DND-41 (cell line): ENCODE measurements at regions not wholly inside any gene's neighbourhood (a gene's known extent, or its start where the extent isn't known, plus 50 kb on each side); places are given as distances from the start of the nearest gene placed in this dataset.

Experiments used
- CTCF ChIP-seq: IDR thresholded peaks from 2 replicates; pipeline ENCODE4 v1.5.1; 2012; ENCODE audit warnings: borderline replicate concordance, low read length, moderate library complexity, mild to moderate bottlenecking; ENCODE audit not compliant: poor library complexity, severe bottlenecking; ENCODE audit errors: extremely low read depth
- EZH2 ChIP-seq: IDR thresholded peaks from 3 replicates; pipeline ENCODE4 v1.6.1; 2012; ENCODE audit warnings: borderline replicate concordance, low read depth, mild to moderate bottlenecking, moderate library complexity, low read length, inconsistent platforms; ENCODE audit not compliant: severe bottlenecking

GRCh38 chr10:36533316-36533715 lies 592.1 kb upstream of the ANKRD30A start:
- TF ChIP-seq CTCF (no peak), EZH2 (no peak)
